HCT116 (cell line): ENCODE measurements at regions not wholly inside any gene's neighbourhood (a gene's known extent, or its start where the extent isn't known, plus 50 kb on each side); places are given as distances from the start of the nearest gene placed in this dataset.

Experiments used
- ATAC-seq: fragments of 200-7000 bp; cut with Tn5 transposase; 2 replicates; pipeline ENCODE4 v1.9.1; 2020; ENCODE audit warnings: mild to moderate bottlenecking, moderate library complexity
- BruUV-seq: library from RNA; stranded (reverse); fragments of 400-500 nt; replicated peaks from 2 replicates; lab custom pipeline; 2021; lab: Mats Ljungman, UMichigan
- CTCF ChIA-PET: fragments of 300-600 bp; sonication (Branson Sonifier 250); formaldehyde crosslinking; loops from one replicate; lab custom pipeline; 2021; ENCODE audit warnings: antibody characterized with exemption; lab: Charles Lee
- POLR2A ChIA-PET: fragments of 300-600, 350-600 bp; sonication (Branson Sonifier 250); formaldehyde crosslinking; loops from one replicate; lab custom pipeline; 2021; ENCODE audit warnings: antibody characterized with exemption; lab: Charles Lee
- RAD21 ChIA-PET, 2 experiments: fragments of 300-600 bp; sonication (Branson Sonifier 250); formaldehyde crosslinking; loops; one replicate each; lab custom pipeline; 2023; ENCODE audit warnings: low total read pairs in 2 of 2; ENCODE audit not compliant: uncharacterized antibody in 2 of 2, unreplicated experiment in 2 of 2, low non-redundant PET in 1 of 2; lab: Charles Lee
- DNase-seq: peaks from one replicate; pipeline ENCODE4 v3.0.0-alpha.2; 2010; ENCODE audit warnings: low read depth, low spot score
- H2AFZ ChIP-seq: fragments of 200-600 bp; shearing (Covaris generic), sonication (generic); 2 replicates; pipeline ENCODE4 v1.6.1; 2017; ENCODE audit warnings: low read depth, mixed run types, mixed read lengths, antibody characterized with exemption, low read length; ENCODE audit not compliant: poor library complexity, severe bottlenecking
- H3K27ac ChIP-seq: 2 replicates; pipeline ENCODE4 v1.5.1; 2012; ENCODE audit warnings: low read depth, low read length
- H3K27me3 ChIP-seq: fragments of 200-600 bp; sonication (generic); 2 replicates; pipeline ENCODE4 v1.6.1; 2016; ENCODE audit warnings: mixed run types, low read length, mixed read lengths; ENCODE audit not compliant: insufficient read depth
- H3K36me3 ChIP-seq, 2 experiments: fragments of 200-500 bp in 1 of 2; fragments of 200-600 bp in 1 of 2; sonication (Bioruptor generic) in 1 of 2; sonication (generic) in 1 of 2; 2 replicates each; pipeline versions ENCODE4 v1.5.1 to v1.6.1; 2014 to 2016; ENCODE audit warnings: low read length in 2 of 2, inconsistent platforms in 1 of 2, mixed read lengths in 1 of 2, mixed run types in 1 of 2; ENCODE audit not compliant: insufficient read depth in 2 of 2, control insufficient read depth in 1 of 2
- H3K4me1 ChIP-seq, 2 experiments: fragments of 200-600 bp in 1 of 2; sonication (generic) in 1 of 2; 2 replicates each; pipeline versions ENCODE4 v1.5.1 to v1.6.1; 2012 to 2017; ENCODE audit warnings: low read length in 2 of 2, inconsistent platforms in 1 of 2, mild to moderate bottlenecking in 1 of 2, mixed read lengths in 1 of 2, mixed run types in 1 of 2, moderate library complexity in 1 of 2; ENCODE audit not compliant: insufficient read depth in 2 of 2, control insufficient read depth in 1 of 2
- H3K4me2 ChIP-seq: fragments of 200-600 bp; sonication (generic); 2 replicates; pipeline ENCODE4 v1.6.1; 2017; ENCODE audit warnings: mixed run types, low read length, mixed read lengths
- H3K4me3 ChIP-seq, 2 experiments: fragments of 200-600 bp in 1 of 2; sonication (generic) in 1 of 2; replicated peaks in 1 of 2; 2 replicates each; pipeline ENCODE4 v1.5.1; 2011 to 2016; ENCODE audit warnings: low read length in 2 of 2, control low read depth in 1 of 2, low read depth in 1 of 2, mild to moderate bottlenecking in 1 of 2, mixed read lengths in 1 of 2, mixed run types in 1 of 2
- H3K79me2 ChIP-seq: fragments of 200-600 bp; sonication (generic); 2 replicates; pipeline ENCODE4 v1.6.1; 2017; ENCODE audit warnings: mild to moderate bottlenecking, mixed run types, low read length, moderate library complexity, mixed read lengths; ENCODE audit not compliant: insufficient read depth
- H3K9ac ChIP-seq: fragments of 200-600 bp; sonication (generic); 2 replicates; pipeline ENCODE4 v1.6.1; 2016; ENCODE audit warnings: low read length, mixed read lengths
- H3K9me2 ChIP-seq: fragments of 200-600 bp; sonication (generic), shearing (Covaris generic); 2 replicates; pipeline ENCODE4 v1.6.1; 2017; ENCODE audit warnings: mixed run types, mild to moderate bottlenecking, moderate library complexity; ENCODE audit not compliant: insufficient read depth
- H3K9me3 ChIP-seq, 2 experiments: fragments of 200-500 bp in 1 of 2; fragments of 200-600 bp in 1 of 2; sonication (Bioruptor generic) in 1 of 2; sonication (generic) in 1 of 2; 2 replicates each; pipeline ENCODE4 v1.6.1; 2014 to 2017; ENCODE audit warnings: low read length in 2 of 2, mixed read lengths in 2 of 2, inconsistent platforms in 1 of 2, low read depth in 1 of 2, mild to moderate bottlenecking in 1 of 2, mixed run types in 1 of 2, moderate library complexity in 1 of 2; ENCODE audit not compliant: control insufficient read depth in 1 of 2, insufficient read depth in 1 of 2
- H4K20me1 ChIP-seq: fragments of 200-600 bp; sonication (generic), shearing (Covaris generic); 2 replicates; pipeline ENCODE4 v1.6.1; 2017; ENCODE audit warnings: mixed run types, mild to moderate bottlenecking, moderate library complexity; ENCODE audit not compliant: insufficient read depth
- ELF1 ChIP-seq: IDR thresholded peaks from 2 replicates; pipeline ENCODE4 v1.6.1; 2012; ENCODE audit warnings: low read depth, borderline replicate concordance
- TCF7L2 ChIP-seq: IDR thresholded peaks from 2 replicates; pipeline ENCODE4 v1.7.0; 2011; ENCODE audit warnings: borderline replicate concordance, inconsistent platforms; ENCODE audit not compliant: insufficient read depth, insufficient read length; ENCODE audit errors: extremely low read depth
- YY1 ChIP-seq: IDR thresholded peaks from 2 replicates; pipeline ENCODE4 v1.6.1; 2011; ENCODE audit warnings: low read length, low read depth, moderate library complexity, mild to moderate bottlenecking; ENCODE audit not compliant: insufficient replicate concordance; ENCODE audit errors: extremely low read depth
- ZFX ChIP-seq: fragments of 450-650 bp; IDR thresholded peaks from 2 replicates; pipeline ENCODE4 v1.6.1; 2017
- intact Hi-C: fragments of 100-400 bp; cut with micrococcal nuclease; formaldehyde crosslinking; loops from 2 replicates; pipeline ENCODE4 v1.10.0; 2022
- TF ChIP-seq, protein P1 (sequence below): IDR thresholded peaks from 2 replicates; pipeline ENCODE4 v1.6.1; 2012
- TF ChIP-seq, protein P2 (sequence below), 3 experiments: fragments of 200-600 bp in 1 of 3; sonication (generic) in 1 of 3; IDR thresholded peaks in 2 of 3; conservative IDR thresholded peaks in 1 of 3; 2 replicates each; pipeline ENCODE4 v1.5.1; 2012 to 2017; ENCODE audit warnings: low read depth in 2 of 3, low read length in 2 of 3, antibody characterized with exemption in 1 of 3, borderline replicate concordance in 1 of 3, control low read depth in 1 of 3, mild to moderate bottlenecking in 1 of 3, mixed read lengths in 1 of 3, mixed run types in 1 of 3, moderate library complexity in 1 of 3; ENCODE audit not compliant: insufficient read depth in 1 of 3
- TF ChIP-seq, protein P3 (sequence below): IDR thresholded peaks from 2 replicates; pipeline ENCODE4 v1.6.1; 2012

DNA sequence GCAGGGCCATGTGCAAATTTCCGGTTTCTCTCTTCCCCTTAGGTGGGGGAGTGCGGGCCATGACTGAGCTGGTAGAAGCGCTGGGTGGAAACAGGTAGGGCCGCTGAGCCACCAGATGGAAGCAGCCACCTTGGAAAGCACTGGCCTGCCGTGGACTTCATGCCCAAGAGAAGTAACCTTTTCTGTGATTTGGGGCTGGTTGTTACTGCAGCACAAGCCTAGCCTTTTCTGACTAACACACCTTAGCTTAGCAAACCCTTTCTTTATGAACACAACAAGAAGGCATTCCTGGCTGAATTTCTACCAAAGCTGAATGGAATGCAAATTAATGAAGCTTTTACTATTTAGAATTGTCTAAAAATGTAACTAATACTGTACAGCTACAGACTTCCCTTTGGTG, 149.6 kb upstream of the UBE2E1 start:
- intact Hi-C loops = no loop called here
- H3K27ac ChIP-seq = no peak overlapping the region
- H3K9me2 ChIP-seq = no peaks in the 10 kb centered on the region
- H3K9me3 ChIP-seq = peaks cover 5 to 9% of the 10 kb centered on the region in 2 experiments; a peak in 1 of 4 replicates
- H2AFZ ChIP-seq = no peak overlapping the region
- H3K79me2 ChIP-seq = no peaks in the 10 kb centered on the region
- BruUV-seq = no TSS peak
- DNase-seq (no peak), ATAC-seq (no peak)
- no peak for TF ChIP-seq ELF1
- TF ChIP-seq, protein P1, sequence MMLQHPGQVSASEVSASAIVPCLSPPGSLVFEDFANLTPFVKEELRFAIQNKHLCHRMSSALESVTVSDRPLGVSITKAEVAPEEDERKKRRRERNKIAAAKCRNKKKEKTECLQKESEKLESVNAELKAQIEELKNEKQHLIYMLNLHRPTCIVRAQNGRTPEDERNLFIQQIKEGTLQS = no peak
- TF ChIP-seq ZFX = no peak
- TF ChIP-seq, protein P2, sequence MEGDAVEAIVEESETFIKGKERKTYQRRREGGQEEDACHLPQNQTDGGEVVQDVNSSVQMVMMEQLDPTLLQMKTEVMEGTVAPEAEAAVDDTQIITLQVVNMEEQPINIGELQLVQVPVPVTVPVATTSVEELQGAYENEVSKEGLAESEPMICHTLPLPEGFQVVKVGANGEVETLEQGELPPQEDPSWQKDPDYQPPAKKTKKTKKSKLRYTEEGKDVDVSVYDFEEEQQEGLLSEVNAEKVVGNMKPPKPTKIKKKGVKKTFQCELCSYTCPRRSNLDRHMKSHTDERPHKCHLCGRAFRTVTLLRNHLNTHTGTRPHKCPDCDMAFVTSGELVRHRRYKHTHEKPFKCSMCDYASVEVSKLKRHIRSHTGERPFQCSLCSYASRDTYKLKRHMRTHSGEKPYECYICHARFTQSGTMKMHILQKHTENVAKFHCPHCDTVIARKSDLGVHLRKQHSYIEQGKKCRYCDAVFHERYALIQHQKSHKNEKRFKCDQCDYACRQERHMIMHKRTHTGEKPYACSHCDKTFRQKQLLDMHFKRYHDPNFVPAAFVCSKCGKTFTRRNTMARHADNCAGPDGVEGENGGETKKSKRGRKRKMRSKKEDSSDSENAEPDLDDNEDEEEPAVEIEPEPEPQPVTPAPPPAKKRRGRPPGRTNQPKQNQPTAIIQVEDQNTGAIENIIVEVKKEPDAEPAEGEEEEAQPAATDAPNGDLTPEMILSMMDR (IDR thresholded peaks at IDR 0.05 in 2 of 3, conservative IDR thresholded peaks at IDR 0.05 in 1 of 3; ENCODE audit: borderline replicate concordance in 1 of 3, insufficient read depth in 1 of 3, low read depth in 2 of 3, low read length in 2 of 3) = no peak
- no peak for TF ChIP-seq TCF7L2
- TF ChIP-seq, protein P3, sequence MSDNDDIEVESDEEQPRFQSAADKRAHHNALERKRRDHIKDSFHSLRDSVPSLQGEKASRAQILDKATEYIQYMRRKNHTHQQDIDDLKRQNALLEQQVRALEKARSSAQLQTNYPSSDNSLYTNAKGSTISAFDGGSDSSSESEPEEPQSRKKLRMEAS = no peak
- no peak for TF ChIP-seq YY1
- H3K4me3 ChIP-seq = no peak overlapping the region
- RAD21 ChIA-PET = no interaction called here
- H3K9ac ChIP-seq = no peak overlapping the region
- no peaks in the 10 kb centered on the region for H3K36me3 ChIP-seq
- H3K4me1 ChIP-seq = peaks cover 4 to 5% of the 10 kb centered on the region in 2 experiments; a peak in 2 of 4 replicates
- no peaks in the 10 kb centered on the region for H3K27me3 ChIP-seq
- POLR2A ChIA-PET = interaction anchor here (1.2 kb wide), 1 partner anchor 12 kb away, joined by 5 read pairs; no protein-coding TSS in a partner anchor
- no peak overlapping the region for H3K4me2 ChIP-seq
- no peaks in the 10 kb centered on the region for H4K20me1 ChIP-seq
- CTCF ChIA-PET = no interaction called here
